ENCODE measurements at regions not wholly inside any gene's neighbourhood (a gene's known extent, or its start where the extent isn't known, plus 50 kb on each side); places are given as distances from the start of the nearest gene placed in this dataset.

DNA sequence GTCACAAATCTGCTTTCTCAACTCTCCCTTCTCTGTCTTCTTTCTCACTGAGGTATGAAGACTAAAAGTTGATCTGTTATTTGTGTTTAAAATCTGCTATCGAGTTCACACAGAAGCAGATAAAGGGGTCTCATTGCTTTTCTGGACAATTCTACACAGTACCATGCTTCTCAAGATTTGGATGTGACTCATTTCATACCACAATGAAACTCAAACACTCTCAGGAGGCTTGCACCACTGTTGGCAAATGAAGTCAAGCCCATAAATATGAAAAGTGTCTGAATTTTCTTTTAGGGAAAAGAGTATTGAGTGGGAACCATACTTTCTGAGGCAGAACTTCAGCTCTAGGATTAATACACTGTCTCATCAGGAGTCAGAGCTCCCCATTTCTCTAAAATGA is 274.6 kb upstream of the CYRIA start:
- Histone ChIP-seq H3K27me3 (no peaks in the 10 kb centered on the region), H3K4me2 (no peak overlapping the region), H3K4me3 (no peak overlapping the region), H2AFZ (replicated peaks) (no peak overlapping the region), H3K27ac (no peak overlapping the region), H4K20me1 (ENCODE audit: low read depth) (no peaks in the 10 kb centered on the region), H3K4me1 (no peaks in the 10 kb centered on the region), H3K79me2 (ENCODE audit: low read depth) (no peaks in the 10 kb centered on the region), H3K9me3 (ENCODE audit: low read depth) (no peaks in the 10 kb centered on the region), H3K9ac (no peak overlapping the region), H3K36me3 (no peaks in the 10 kb centered on the region), H3F3A (ENCODE audit: low read depth) (no peaks in the 10 kb centered on the region)
- Mint-ChIP-seq H3K4me1 (peaks cover 2% of the 10 kb centered on the region), H3K27me3 (ENCODE audit: insufficient read depth, low read depth) (no peaks in the 10 kb centered on the region), H3K27ac (no peak overlapping the region), H3K9me3 (no peaks in the 10 kb centered on the region), H3K36me3 (no peaks in the 10 kb centered on the region), H3K4me3 (no peak overlapping the region)
- TF ChIP-seq EZH2phosphoT487 (IDR thresholded peaks at IDR 0.05): no peak
- TF ChIP-seq CTCF (IDR thresholded peaks at IDR 0.05): no peak
- no peak for TF ChIP-seq EZH2 (IDR thresholded peaks at IDR 0.05)
- no peak for DNase-seq (ENCODE audit: low spot score)

DNA sequence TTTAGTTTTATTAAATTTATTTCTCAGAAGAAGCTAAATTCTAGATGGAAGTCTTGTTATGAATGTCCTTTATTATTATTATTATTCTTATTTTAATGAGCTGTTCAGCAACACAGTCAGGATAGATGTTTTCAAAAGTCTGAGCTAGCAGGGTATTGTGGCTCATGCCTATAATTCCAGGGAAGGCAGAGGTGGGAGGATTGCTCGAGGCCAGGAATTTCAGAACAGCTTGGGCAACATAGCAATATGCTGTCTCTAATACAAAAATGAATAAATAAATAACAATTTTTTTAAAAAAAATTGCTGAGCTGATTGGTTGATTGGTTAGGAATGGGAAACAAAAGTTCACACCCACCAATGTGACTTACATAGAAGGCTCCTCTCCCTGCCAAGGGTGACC is 274.1 kb upstream of the CYRIA start:
- Histone ChIP-seq H3K27ac (no peak overlapping the region), H3F3A (ENCODE audit: low read depth) (no peaks in the 10 kb centered on the region), H3K36me3 (no peaks in the 10 kb centered on the region), H2AFZ (replicated peaks) (no peak overlapping the region), H3K4me1 (no peaks in the 10 kb centered on the region), H3K4me2 (no peak overlapping the region), H3K4me3 (no peak overlapping the region), H3K9ac (no peak overlapping the region), H3K79me2 (ENCODE audit: low read depth) (no peaks in the 10 kb centered on the region), H3K27me3 (no peaks in the 10 kb centered on the region), H3K9me3 (ENCODE audit: low read depth) (no peaks in the 10 kb centered on the region), H4K20me1 (ENCODE audit: low read depth) (no peaks in the 10 kb centered on the region)
- H3K36me3 Mint-ChIP-seq: no peaks in the 10 kb centered on the region
- TF ChIP-seq EZH2 (IDR thresholded peaks at IDR 0.05) (no peak), EZH2phosphoT487 (IDR thresholded peaks at IDR 0.05) (no peak), CTCF (IDR thresholded peaks at IDR 0.05) (no peak)
- H3K4me3 Mint-ChIP-seq: no peak overlapping the region
- no peaks in the 10 kb centered on the region for H3K9me3 Mint-ChIP-seq
- H3K27me3 Mint-ChIP-seq (ENCODE audit: insufficient read depth, low read depth): no peaks in the 10 kb centered on the region
- H3K27ac Mint-ChIP-seq: no peak overlapping the region
- DNase-seq (ENCODE audit: low spot score): no peak
- peaks cover 2% of the 10 kb centered on the region for H3K4me1 Mint-ChIP-seq

GRCh38 chr2:16933355-16933754 is 267.7 kb upstream of the CYRIA start:
- no peak overlapping the region for H3K4me3 Mint-ChIP-seq
- Histone ChIP-seq H3K4me3 (no peak overlapping the region), H3K27me3 (no peaks in the 10 kb centered on the region), H3K9ac (no peak overlapping the region), H3K4me1 (peaks cover 12% of the 10 kb centered on the region), H3K27ac (no peak overlapping the region), H3K4me2 (peak overlapping the region; percentile 23), H3K9me3 (ENCODE audit: low read depth) (no peaks in the 10 kb centered on the region), H3K79me2 (ENCODE audit: low read depth) (no peaks in the 10 kb centered on the region), H3K36me3 (no peaks in the 10 kb centered on the region), H4K20me1 (ENCODE audit: low read depth) (no peaks in the 10 kb centered on the region), H3F3A (ENCODE audit: low read depth) (no peaks in the 10 kb centered on the region), H2AFZ (replicated peaks) (no peak overlapping the region)
- peak; percentile 27 for DNase-seq (ENCODE audit: low spot score)
- H3K27me3 Mint-ChIP-seq (ENCODE audit: insufficient read depth, low read depth): no peaks in the 10 kb centered on the region
- no peaks in the 10 kb centered on the region for H3K9me3 Mint-ChIP-seq
- peaks cover 19% of the 10 kb centered on the region for H3K4me1 Mint-ChIP-seq
- H3K36me3 Mint-ChIP-seq: no peaks in the 10 kb centered on the region
- TF ChIP-seq CTCF (IDR thresholded peaks at IDR 0.05) (no peak), EZH2 (IDR thresholded peaks at IDR 0.05) (no peak), EZH2phosphoT487 (IDR thresholded peaks at IDR 0.05) (peak; percentile 53)
- peak overlapping the region; percentile 34 for H3K27ac Mint-ChIP-seq

Data from neural progenitor cell (in vitro differentiated cells).